ENCODE measurements at regions not wholly inside any gene's neighbourhood (a gene's known extent, or its start where the extent isn't known, plus 50 kb on each side); places are given as distances from the start of the nearest gene placed in this dataset.

- TF ChIP-seq CTCF (IDR thresholded peaks at IDR 0.05; ENCODE audit: borderline replicate concordance, extremely low read depth, low read length, poor library complexity, severe bottlenecking) (no peak), EZH2 (IDR thresholded peaks at IDR 0.05; ENCODE audit: borderline replicate concordance, low read depth, low read length, severe bottlenecking) (no peak)
- Histone ChIP-seq H3K9me3 (ENCODE audit: insufficient read depth, low read length, severe bottlenecking) (no peaks in the 10 kb centered on the region), H3K27me3 (ENCODE audit: insufficient read depth, low read length, poor library complexity) (no peaks in the 10 kb centered on the region), H3K27ac (ENCODE audit: low read length) (no peak overlapping the region), H3K36me3 (ENCODE audit: insufficient read depth, low read length) (no peaks in the 10 kb centered on the region), H4K20me1 (ENCODE audit: insufficient read depth, low read length) (no peaks in the 10 kb centered on the region), H3K4me2 (ENCODE audit: insufficient read depth, low read length) (no peak overlapping the region), H3K79me2 (ENCODE audit: insufficient read depth, low read length) (no peaks in the 10 kb centered on the region), H3K4me1 (ENCODE audit: insufficient read depth, low read length) (no peaks in the 10 kb centered on the region), H3K9ac (ENCODE audit: low read depth, low read length) (no peak overlapping the region), H2AFZ (ENCODE audit: low read depth, low read length) (no peak overlapping the region), H3K4me3 (ENCODE audit: low read depth in 1 of 2, low read length in 2 of 2) (no peak overlapping the region)
- DNase-seq (no peak), ATAC-seq (ENCODE audit: insufficient read depth, low read depth) (no peak)
Observed at GRCh38 chr18:25568986-25569385, 217.0 kb upstream of the ZNF521 start.

- H3K27me3 ChIP-seq (ENCODE audit: insufficient read depth, low read length, poor library complexity) = no peaks in the 10 kb centered on the region
- ATAC-seq (ENCODE audit: insufficient read depth, low read depth) (no peak), DNase-seq (no peak)
- TF ChIP-seq EZH2 (IDR thresholded peaks at IDR 0.05; ENCODE audit: borderline replicate concordance, low read depth, low read length, severe bottlenecking) (no peak), CTCF (IDR thresholded peaks at IDR 0.05; ENCODE audit: borderline replicate concordance, extremely low read depth, low read length, poor library complexity, severe bottlenecking) (no peak)
- no peak overlapping the region for H3K4me3 ChIP-seq (ENCODE audit: low read depth in 1 of 2, low read length in 2 of 2)
- no peaks in the 10 kb centered on the region for H4K20me1 ChIP-seq (ENCODE audit: insufficient read depth, low read length)
- no peaks in the 10 kb centered on the region for H3K79me2 ChIP-seq (ENCODE audit: insufficient read depth, low read length)
- no peaks in the 10 kb centered on the region for H3K36me3 ChIP-seq (ENCODE audit: insufficient read depth, low read length)
- no peak overlapping the region for H3K27ac ChIP-seq (ENCODE audit: low read length)
- H3K9me3 ChIP-seq (ENCODE audit: insufficient read depth, low read length, severe bottlenecking) = no peaks in the 10 kb centered on the region
- H3K4me1 ChIP-seq (ENCODE audit: insufficient read depth, low read length) = no peaks in the 10 kb centered on the region
- no peak overlapping the region for H3K9ac ChIP-seq (ENCODE audit: low read depth, low read length)
- H2AFZ ChIP-seq (ENCODE audit: low read depth, low read length) = no peak overlapping the region
- H3K4me2 ChIP-seq (ENCODE audit: insufficient read depth, low read length) = no peak overlapping the region
Observed at GRCh38 chr18:25563816-25564683, 212.1 kb upstream of the ZNF521 start.

- H3K27ac ChIP-seq (ENCODE audit: low read length) = no peak overlapping the region
- H3K4me2 ChIP-seq (ENCODE audit: insufficient read depth, low read length) = no peak overlapping the region
- no peaks in the 10 kb centered on the region for H3K79me2 ChIP-seq (ENCODE audit: insufficient read depth, low read length)
- no peak overlapping the region for H2AFZ ChIP-seq (ENCODE audit: low read depth, low read length)
- no peaks in the 10 kb centered on the region for H3K4me1 ChIP-seq (ENCODE audit: insufficient read depth, low read length)
- no peak for DNase-seq
- ATAC-seq (ENCODE audit: insufficient read depth, low read depth) = no peak
- TF ChIP-seq EZH2 (IDR thresholded peaks at IDR 0.05; ENCODE audit: borderline replicate concordance, low read depth, low read length, severe bottlenecking) = no peak
- no peak for TF ChIP-seq CTCF (IDR thresholded peaks at IDR 0.05; ENCODE audit: borderline replicate concordance, extremely low read depth, low read length, poor library complexity, severe bottlenecking)
- H3K36me3 ChIP-seq (ENCODE audit: insufficient read depth, low read length) = no peaks in the 10 kb centered on the region
- no peak overlapping the region for H3K9ac ChIP-seq (ENCODE audit: low read depth, low read length)
- no peaks in the 10 kb centered on the region for H4K20me1 ChIP-seq (ENCODE audit: insufficient read depth, low read length)
- H3K27me3 ChIP-seq (ENCODE audit: insufficient read depth, low read length, poor library complexity) = no peaks in the 10 kb centered on the region
- H3K4me3 ChIP-seq (ENCODE audit: low read depth in 1 of 2, low read length in 2 of 2) = no peak overlapping the region
- no peaks in the 10 kb centered on the region for H3K9me3 ChIP-seq (ENCODE audit: insufficient read depth, low read length, severe bottlenecking)
Observed at GRCh38 chr18:25563346-25563745, 211.4 kb upstream of the ZNF521 start.
